HFFc6 (cell line): ENCODE measurements at regions not wholly inside any gene's neighbourhood (a gene's known extent, or its start where the extent isn't known, plus 50 kb on each side); places are given as distances from the start of the nearest gene placed in this dataset.
"Not testable (repeated sequence)": the region's sequence is repeated elsewhere in the genome, so short reads cannot be mapped to it uniquely, and the experiment has no call there.

Experiments used
- DNase-seq: peaks from one replicate; pipeline ENCODE4 v3.0.0-alpha.2; 2018
- H3K27ac Mint-ChIP-seq: 2 replicates; pipeline ENCODE4 v1.8.0; 2020; ENCODE audit warnings: mild to moderate bottlenecking, mixed read lengths
- H3K27me3 Mint-ChIP-seq: 2 replicates; pipeline ENCODE4 v1.8.0; 2021; ENCODE audit warnings: mild to moderate bottlenecking, moderate library complexity, mixed read lengths; ENCODE audit not compliant: insufficient read depth
- H3K36me3 Mint-ChIP-seq: 2 replicates; pipeline ENCODE4 v1.8.0; 2021; ENCODE audit warnings: low read depth, mixed read lengths
- H3K4me1 Mint-ChIP-seq: 2 replicates; pipeline ENCODE4 v1.8.0; 2020; ENCODE audit warnings: low read depth, mixed read lengths
- H3K4me3 Mint-ChIP-seq: 2 replicates; pipeline ENCODE4 v1.8.0; 2020; ENCODE audit warnings: mild to moderate bottlenecking, moderate library complexity, mixed read lengths
- H3K9me3 Mint-ChIP-seq: 2 replicates; pipeline ENCODE4 v1.8.0; 2020; ENCODE audit warnings: mild to moderate bottlenecking, mixed read lengths
- CTCF ChIP-seq: fragments of 200-600 bp; sonication (generic); IDR thresholded peaks from 2 replicates; pipeline ENCODE4 v1.5.0; 2021; ENCODE audit warnings: antibody characterized with exemption, mild to moderate bottlenecking

- no peak for TF ChIP-seq CTCF
These were observed 427.5 kb upstream of the NUDT12 start for GRCh38 chr5:103990064-103990463.

GRCh38 chr5:103981592-103981991 is 419.0 kb upstream of the NUDT12 start:
- no peaks in the 10 kb centered on the region for H3K36me3 Mint-ChIP-seq
- H3K27ac Mint-ChIP-seq, result no peak overlapping the region

More at GRCh38 chr5:103990064-103990463, 427.5 kb upstream of the NUDT12 start:
- DNase-seq, result no peak
- Mint-ChIP-seq H3K27me3 (no peaks in the 10 kb centered on the region), H3K9me3 (peaks cover 41% of the 10 kb centered on the region), H3K36me3 (no peaks in the 10 kb centered on the region; the same call in 1 of the 2 replicates), H3K27ac (no peak overlapping the region), H3K4me1 (no peaks in the 10 kb centered on the region), H3K4me3 (no peak overlapping the region)

GRCh38 chr5:103973669-103974068 is 411.1 kb upstream of the NUDT12 start:
- Mint-ChIP-seq H3K4me1 (no peaks in the 10 kb centered on the region), H3K27me3 (no peaks in the 10 kb centered on the region), H3K27ac (no peak overlapping the region), H3K36me3 (peaks cover 7% of the 10 kb centered on the region; the same call in 1 of the 2 replicates), H3K9me3 (peaks cover 47% of the 10 kb centered on the region), H3K4me3 (no peak overlapping the region)
- TF ChIP-seq CTCF, result no peak; the same call in 1 of the 2 replicates
- DNase-seq, result no peak

More at GRCh38 chr5:103981592-103981991, 419.0 kb upstream of the NUDT12 start:
- DNase-seq, result no peak
- no peak for TF ChIP-seq CTCF
- no peak overlapping the region for H3K4me3 Mint-ChIP-seq
- H3K27me3 Mint-ChIP-seq, result no peaks in the 10 kb centered on the region
- no peaks in the 10 kb centered on the region for H3K4me1 Mint-ChIP-seq
- peaks cover 25% of the 10 kb centered on the region for H3K9me3 Mint-ChIP-seq

- H3K27me3 Mint-ChIP-seq, H3K4me1 Mint-ChIP-seq, H3K4me3 Mint-ChIP-seq, H3K27ac Mint-ChIP-seq, DNase-seq, H3K36me3 Mint-ChIP-seq: not testable (repeated sequence)
- H3K9me3 Mint-ChIP-seq, result peaks cover 27% of the 10 kb centered on the region
These were observed 403.7 kb upstream of the NUDT12 start for GRCh38 chr5:103966295-103966694.

- Mint-ChIP-seq H3K27me3 (no peaks in the 10 kb centered on the region), H3K9me3 (peaks cover 25% of the 10 kb centered on the region), H3K4me3 (no peak overlapping the region), H3K27ac (no peak overlapping the region), H3K36me3 (no peaks in the 10 kb centered on the region), H3K4me1 (no peaks in the 10 kb centered on the region)
- TF ChIP-seq CTCF, result no peak
- no peak for DNase-seq
These were observed 399.4 kb upstream of the NUDT12 start for GRCh38 chr5:103962023-103962422.

- no peak overlapping the region for H3K27ac Mint-ChIP-seq
- no peak overlapping the region for H3K4me3 Mint-ChIP-seq
- H3K4me1 Mint-ChIP-seq, result no peaks in the 10 kb centered on the region
- no peaks in the 10 kb centered on the region for H3K36me3 Mint-ChIP-seq
- H3K9me3 Mint-ChIP-seq, result peaks cover 24% of the 10 kb centered on the region; the same call in 1 of the 2 replicates
- TF ChIP-seq CTCF, result no peak
- H3K27me3 Mint-ChIP-seq, result no peaks in the 10 kb centered on the region
- no peak for DNase-seq
These were observed 391.2 kb upstream of the NUDT12 start for GRCh38 chr5:103953601-103954382.
